PC-9 (cell line): ENCODE measurements at regions not wholly inside any gene's neighbourhood (a gene's known extent, or its start where the extent isn't known, plus 50 kb on each side); places are given as distances from the start of the nearest gene placed in this dataset.

Experiments
- CTCF ChIP-seq: fragments of 200-600 bp; sonication (generic); conservative IDR thresholded peaks from 2 replicates; pipeline ENCODE4 v1.6.1; 2017; ENCODE audit warnings: mixed run types, antibody characterized with exemption, mild to moderate bottlenecking, moderate library complexity
- EZH2 ChIP-seq: fragments of 200-600 bp; sonication (generic); IDR thresholded peaks from 2 replicates; pipeline ENCODE4 v1.8.0; 2017; ENCODE audit warnings: antibody characterized with exemption, low read depth

- TF ChIP-seq CTCF (no peak), EZH2 (no peak)
Observed at GRCh38 chr7:68267486-68267885, 1270.9 kb downstream of the TYW1 start.
